NCI-H1930 (cell line): ENCODE measurements at regions not wholly inside any gene's neighbourhood (a gene's known extent, or its start where the extent isn't known, plus 50 kb on each side); places are given as distances from the start of the nearest gene placed in this dataset.
"Not testable (repeated sequence)": the region's sequence is repeated elsewhere in the genome, so short reads cannot be mapped to it uniquely, and the experiment has no call there.

Source experiments
- DNase-seq, 2 experiments: peaks; one replicate each; lab custom pipeline; 2025; lab: John Stamatoyannopoulos, UW

DNA sequence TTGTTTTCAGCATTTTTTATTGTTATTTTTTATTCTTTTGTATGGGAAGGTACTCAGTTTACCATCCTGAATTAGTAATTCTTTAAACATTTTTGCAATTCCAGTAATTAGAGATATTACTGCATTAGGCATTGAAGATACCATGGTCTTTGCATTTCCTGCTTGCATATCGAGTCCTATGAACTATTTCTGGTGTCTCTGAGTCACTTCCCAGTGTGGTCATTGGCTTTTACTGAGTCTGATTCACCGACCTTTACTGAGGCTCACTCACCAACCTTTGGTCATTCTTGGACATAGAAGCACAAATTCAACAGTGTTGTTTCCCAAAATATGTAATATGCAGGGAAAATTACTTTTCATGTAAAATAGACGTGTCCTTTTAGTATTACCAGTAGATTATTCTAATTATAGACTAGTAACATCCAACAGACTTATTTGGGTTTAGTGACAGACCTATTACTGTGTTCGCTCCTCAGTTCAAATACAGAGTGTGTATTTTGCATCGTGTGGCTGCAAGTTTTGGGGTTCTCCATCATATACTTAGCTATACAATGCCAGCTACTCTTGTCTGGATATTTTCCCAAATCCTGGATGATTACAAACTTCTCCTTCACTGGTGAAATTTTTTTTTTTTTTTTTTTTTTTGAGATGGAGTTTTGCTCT lies 180.7 kb upstream of the PRSS1 start:
- DNase-seq: no peak

DNA sequence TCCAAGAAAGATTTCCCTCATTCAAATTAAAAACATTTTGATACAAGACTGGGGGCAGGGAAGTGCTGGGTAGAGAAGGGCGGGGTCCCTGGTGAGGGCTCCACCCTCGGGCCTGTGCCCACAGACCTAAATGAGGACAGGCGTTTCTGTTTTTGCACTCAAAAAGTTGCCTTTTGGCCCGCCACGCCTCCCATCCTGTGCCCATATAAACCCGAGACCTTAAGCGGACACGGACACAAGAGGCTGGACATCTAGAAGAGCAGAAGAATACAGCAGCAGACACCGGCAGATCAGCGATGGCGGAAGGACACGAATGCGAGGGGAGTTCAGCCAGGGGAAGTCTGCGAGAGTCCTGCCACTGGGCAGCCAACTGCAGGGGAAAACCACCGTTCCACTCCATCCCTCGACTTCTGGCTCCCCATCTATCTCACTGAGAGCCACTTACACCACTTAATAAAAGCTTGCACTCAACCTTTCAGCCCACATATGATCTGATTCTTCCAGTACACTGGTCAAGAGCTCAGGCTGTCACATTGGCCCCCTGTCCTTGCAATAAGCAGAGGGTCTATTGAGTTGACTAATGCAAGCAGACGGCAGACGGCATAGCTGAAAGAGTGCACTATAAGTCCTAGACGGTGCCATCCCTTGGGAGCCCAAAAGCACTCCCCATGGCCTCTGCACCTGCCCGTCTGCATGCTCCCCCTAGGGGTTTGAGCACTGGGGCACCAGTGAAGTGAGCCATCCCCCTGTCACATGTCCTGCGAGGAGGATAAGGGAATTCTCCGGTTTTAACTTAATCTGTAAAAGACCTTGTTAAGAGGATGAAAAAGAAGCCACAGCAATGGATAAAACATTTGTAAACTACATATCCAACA lies 181.8 kb upstream of the PRSS1 start:
- no peak for DNase-seq

GRCh38 chr7:142566271-142566670 lies 183.0 kb upstream of the PRSS1 start:
- no peak for DNase-seq

GRCh38 chr7:142564125-142564524 lies 185.1 kb upstream of the PRSS1 start:
- DNase-seq: not testable (repeated sequence)

DNA sequence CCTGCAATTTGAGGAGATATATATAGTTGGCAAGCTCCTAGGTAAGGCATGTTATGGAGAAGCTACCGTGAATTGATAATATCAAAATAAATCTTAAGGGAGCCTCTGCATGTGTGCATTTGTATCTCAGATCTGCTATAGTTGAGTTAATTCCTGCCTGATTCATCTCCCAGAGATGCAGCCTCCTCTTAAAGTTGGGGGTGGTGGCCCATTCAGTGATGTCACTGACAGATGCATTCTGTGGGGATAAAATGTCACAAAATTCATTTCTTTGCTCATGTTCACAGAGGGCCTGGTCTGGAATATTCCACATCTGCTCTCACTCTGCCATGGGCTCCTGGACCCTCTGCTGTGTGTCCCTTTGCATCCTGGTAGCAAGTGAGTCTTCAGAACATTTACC lies 185.8 kb upstream of the PRSS1 start:
- no peak for DNase-seq

GRCh38 chr7:142562688-142563087 lies 186.6 kb upstream of the PRSS1 start:
- DNase-seq: no peak

DNA sequence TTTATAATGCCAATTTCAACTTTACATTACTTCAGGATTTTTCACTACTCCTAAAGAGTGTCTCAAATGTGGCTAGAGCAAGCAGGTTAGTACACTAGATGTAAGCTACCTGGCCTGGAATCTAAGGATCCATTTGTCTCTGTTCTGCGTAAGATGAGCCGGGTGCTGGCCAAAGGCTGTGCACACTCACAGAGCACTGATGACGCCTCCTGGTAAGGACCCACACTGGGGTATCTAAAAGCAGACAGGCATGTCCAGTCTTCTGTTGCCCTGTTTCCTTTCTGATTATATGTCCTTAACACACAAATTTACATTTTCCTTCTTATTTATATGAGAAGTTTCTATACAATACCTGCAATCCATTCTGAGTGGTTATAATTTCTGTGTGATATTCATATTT lies 187.9 kb upstream of the PRSS1 start:
- not testable (repeated sequence) for DNase-seq

- not testable (repeated sequence) for DNase-seq
Observed at GRCh38 chr7:142560770-142561169, 188.5 kb upstream of the PRSS1 start.

DNA sequence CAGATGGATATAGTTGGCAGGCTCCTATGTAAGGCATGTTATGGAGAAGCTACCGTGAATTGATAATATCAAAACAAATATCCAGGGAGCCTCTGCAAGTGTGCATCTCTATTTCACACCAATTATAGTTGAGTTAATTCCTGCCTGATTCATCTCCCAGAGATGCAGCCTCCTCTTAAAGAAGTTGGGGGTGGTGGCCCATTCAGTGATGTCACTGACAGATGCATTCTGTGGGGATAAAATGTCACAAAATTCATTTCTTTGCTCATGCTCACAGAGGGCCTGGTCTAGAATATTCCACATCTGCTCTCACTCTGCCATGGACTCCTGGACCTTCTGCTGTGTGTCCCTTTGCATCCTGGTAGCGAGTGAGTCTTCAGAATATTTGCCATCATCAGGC lies 189.1 kb upstream of the PRSS1 start:
- no peak for DNase-seq

DNA sequence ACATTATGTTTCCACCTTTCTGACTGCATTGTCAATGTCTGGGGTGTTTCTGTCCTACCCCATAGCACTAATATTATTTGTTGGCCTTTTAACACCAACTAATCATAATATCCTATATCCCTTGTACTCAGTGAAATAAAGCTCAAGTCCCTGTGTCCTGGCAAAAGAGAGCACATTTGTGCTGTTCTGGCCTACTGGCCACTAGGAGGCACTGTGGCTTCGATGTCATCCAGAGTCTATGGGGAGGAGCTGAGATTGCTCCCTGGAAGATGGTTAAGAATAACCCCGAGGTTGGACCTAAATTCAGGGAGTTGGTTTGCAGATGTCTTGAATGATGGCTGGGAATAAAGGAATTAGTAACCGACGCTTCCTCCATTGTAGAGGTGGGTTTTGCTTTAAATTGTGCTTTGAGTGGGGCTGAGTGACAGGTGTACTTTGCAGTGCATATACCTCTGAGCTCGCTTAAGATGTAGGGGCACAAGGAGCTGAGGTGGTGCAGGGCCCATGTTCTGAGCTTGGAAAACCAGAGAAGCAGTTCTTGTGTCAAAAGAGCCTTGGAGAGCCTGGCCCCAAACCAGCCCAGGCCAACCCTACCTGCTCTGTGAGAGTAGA lies 191.2 kb upstream of the PRSS1 start:
- DNase-seq: peak in 1 of 2 experiments; percentile 37

DNA sequence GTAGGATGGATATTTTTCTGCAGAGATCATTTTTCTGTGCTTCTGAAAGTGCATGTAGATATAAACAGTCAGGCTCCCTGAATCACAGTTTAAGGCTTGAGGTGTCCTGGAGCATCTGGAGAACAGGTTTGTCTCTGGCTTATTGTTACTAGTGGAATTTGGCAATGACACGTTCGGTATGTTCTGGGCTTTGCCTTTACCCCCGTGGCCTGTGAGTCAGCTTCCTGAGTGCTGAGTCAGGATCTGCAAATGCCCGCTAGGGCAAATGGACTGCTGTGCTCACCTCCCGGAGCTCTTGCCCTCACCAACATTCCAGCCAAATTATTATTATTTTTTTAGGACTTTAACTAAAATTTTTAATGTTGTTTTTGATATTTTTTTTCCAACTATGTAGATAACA lies 192.5 kb upstream of the PRSS1 start:
- no peak for DNase-seq

DNA sequence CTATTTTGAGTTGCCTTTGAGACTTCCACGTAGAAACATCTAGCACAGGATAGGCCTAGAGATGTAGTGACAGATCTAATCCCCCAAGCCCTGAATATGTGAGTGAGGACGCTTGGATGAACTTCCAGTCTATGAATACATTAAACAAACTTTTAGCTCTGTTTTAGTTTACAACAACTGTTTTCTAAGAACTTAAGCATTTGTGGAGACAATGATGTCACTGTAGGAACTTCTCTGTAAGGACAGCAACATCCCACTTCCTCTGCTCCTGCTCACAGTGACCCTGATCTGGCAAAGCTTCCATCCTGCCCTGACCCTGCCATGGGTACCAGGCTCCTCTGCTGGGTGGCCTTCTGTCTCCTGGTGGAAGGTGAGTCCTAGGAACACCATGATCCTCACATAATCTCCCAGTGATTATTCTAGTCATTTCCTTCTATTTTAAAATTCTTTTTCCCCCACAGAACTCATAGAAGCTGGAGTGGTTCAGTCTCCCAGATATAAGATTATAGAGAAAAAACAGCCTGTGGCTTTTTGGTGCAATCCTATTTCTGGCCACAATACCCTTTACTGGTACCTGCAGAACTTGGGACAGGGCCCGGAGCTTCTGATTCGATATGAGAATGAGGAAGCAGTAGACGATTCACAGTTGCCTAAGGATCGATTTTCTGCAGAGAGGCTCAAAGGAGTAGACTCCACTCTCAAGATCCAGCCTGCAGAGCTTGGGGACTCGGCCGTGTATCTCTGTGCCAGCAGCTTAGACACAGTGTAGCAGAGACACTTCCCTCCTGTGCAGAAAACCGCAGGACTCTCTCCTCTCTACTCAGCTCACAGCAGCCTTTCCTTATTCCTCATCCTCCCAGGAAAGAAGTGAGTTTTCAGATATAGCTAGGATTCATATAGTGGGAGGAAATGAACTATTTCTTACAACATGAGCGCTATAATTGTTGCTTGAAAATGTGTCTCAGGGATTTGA lies 194.4 kb upstream of the PRSS1 start:
- DNase-seq: no peak

DNA sequence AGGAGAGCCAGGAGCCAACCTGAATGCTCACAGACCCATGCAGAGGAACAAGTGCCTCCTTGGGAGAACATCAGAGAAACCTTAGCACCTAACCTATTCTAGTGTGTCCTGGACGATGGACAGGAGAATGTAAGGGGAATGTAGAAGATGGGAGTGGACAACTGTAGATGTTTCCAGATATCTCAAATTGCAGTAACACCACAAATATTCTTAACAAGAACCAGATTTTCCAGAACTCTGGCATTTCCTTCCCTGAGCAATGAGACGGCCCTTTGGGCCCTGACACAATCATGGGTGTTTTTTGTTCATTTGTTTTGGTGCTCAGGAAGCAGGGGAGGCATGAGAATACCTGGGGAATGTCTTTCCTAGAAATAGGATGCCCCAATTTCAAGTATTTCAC lies 196.1 kb upstream of the PRSS1 start:
- DNase-seq: no peak

DNA sequence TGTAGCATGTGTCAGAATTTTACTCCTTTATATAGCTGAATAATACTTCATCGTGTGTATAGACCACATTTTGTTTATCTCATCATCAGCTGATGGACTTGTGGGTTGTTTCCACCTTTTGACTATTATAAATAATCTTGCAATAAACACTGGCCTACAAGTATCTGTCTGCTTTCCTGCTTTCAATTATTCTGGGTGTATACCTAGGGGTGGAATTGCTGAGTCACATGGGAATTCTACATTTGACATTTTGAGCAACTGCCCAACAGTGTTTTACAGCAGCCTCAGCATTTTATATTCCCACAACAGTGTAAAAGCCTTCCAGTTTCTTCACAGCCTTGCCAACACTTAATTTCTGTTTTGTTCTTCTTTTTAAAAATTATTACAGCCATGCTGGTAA lies 200.3 kb upstream of the PRSS1 start:
- DNase-seq: no peak

- DNase-seq: no peak
Observed at GRCh38 chr7:142546452-142546851, 202.8 kb upstream of the PRSS1 start.

DNA sequence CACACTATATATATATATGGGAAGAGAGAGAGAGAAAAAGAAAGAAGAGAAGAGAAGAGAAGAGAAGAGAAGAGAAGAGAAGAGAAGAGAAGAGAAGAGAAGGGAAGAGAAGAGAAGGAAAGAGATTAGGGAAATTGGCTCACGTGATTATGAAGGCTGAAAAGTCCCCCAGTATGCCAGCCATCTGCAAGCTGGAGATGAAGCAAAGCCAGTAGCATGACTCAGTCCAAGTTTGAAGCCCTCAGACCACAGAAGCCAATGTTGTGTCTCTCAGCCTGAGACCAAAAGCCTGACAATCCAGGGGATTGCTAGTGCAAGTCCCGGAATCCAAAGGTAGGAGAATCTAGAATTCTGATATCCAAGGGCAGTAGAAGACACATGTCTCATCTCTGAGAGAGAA lies 206.3 kb upstream of the PRSS1 start:
- no peak for DNase-seq

DNA sequence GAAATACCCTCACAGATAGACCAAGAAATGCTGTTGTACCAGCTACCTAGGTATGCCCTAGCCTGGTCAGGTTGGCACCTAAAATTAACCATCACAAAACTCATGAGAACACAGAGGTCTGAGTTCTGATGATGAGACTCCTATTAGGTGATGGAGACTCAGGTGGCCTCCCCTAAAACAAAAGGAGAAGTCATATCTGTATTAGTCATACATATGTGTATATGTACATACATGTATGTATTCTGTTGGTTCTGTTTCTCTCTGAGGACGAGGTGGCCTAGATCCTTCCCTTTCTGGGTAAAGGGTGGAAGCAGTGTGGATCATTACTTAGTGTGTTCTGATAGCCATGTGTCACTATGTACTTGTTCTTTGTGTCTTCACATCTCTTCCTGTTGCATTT lies 207.2 kb upstream of the PRSS1 start:
- no peak for DNase-seq

DNA sequence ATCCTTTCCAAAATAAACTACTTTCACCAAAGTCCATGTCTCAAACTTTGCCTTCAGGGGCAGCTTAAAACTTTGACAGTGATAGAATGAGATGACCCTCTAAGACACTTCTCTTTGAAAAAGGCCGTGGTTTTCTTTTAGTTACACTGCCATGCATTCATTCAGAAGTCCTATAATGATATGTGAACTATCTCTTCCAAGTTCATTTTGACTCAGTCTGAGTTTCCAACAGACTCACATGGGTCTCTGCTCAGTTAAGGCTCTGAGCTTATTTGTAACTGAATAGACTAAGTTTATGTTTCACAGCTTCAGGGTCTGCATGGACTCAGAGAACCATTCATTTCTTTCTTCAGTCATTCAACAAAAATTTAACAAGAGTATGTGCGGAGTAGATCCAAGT lies 208.9 kb upstream of the PRSS1 start:
- DNase-seq: no peak

DNA sequence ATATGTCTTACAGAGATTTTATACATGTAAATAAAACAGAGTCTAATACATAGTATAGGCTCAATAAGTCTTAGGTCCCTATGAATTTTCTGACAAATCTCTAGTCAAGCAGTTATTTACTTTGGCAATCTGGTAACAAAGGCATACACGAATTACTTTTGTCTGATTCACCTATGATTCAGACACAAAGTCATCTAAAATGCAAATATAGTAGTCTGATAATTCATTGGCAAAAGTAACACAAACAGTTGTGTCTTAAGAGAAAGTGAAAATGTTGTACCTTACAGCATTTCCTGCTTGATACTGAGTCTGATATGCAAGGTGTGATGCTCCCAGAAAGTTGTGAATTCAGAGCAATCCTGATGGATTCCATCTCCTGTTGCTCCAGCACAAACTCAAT lies 209.4 kb upstream of the PRSS1 start:
- DNase-seq: no peak

GRCh38 chr7:142537760-142538159 lies 211.5 kb upstream of the PRSS1 start:
- DNase-seq: no peak

DNA sequence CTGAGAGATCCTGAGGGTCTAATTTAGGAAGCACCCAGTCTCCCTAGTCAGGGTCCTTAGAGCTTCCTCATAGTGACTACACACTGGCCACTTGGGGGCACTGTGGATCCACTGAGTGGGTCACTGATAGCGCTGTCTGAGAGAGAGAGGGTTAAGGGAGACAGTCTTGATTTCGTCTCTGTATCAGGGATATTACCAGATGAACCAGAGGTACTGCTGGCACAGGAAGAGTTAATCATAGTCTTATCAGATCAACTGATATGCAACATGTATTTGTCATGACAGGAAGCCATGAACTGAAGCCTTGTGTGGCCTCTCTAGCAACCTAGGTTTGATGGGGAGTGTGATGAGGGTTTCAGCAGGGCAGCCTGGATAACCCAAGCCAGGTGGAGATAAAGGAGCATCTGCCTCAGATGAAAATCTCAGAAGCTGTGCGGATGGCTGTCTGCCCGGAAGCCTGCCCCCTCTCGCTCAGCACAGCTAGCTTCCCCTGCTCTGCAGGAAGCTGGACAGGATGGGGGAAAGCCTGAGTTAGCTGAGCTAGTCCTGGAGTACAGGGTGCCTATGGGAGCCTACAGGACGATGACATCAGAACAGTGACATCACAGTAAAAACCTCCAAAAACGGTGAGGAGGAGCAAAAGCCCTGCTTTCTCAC lies 214.0 kb upstream of the PRSS1 start:
- peak; percentile 36 to 69 for DNase-seq
